ENCODE measurements at regions not wholly inside any gene's neighbourhood (a gene's known extent, or its start where the extent isn't known, plus 50 kb on each side); places are given as distances from the start of the nearest gene placed in this dataset.
A peak's percentile ranks its signal among the peaks of the same experiment; 100 is the strongest.

- 83% methylated on average over 1 of the region's 4 CpGs for WGBS (ENCODE audit: insufficient coverage)
- Histone ChIP-seq H3K9me3 (replicated peaks; ENCODE audit: control insufficient read depth, low read depth, low read length) (no peaks in the 10 kb centered on the region), H3K27ac (ENCODE audit: low read length) (no peak overlapping the region), H3K4me1 (ENCODE audit: control insufficient read depth, insufficient read depth, low read length) (peaks cover 19% of the 10 kb centered on the region), H3K4me3 (ENCODE audit: low read length) (no peak overlapping the region), H3K36me3 (ENCODE audit: control insufficient read depth, insufficient read depth, low read length) (no peaks in the 10 kb centered on the region), H3K27me3 (ENCODE audit: control insufficient read depth, insufficient read depth, low read length) (no peaks in the 10 kb centered on the region)
- no peak for DNase-seq
Observed at GRCh38 chr16:7085776-7086175, 246.9 kb upstream of the RBFOX1 start.

GRCh38 chr16:7083096-7083495, 249.5 kb upstream of the RBFOX1 start:
- Histone ChIP-seq H3K9me3 (replicated peaks; ENCODE audit: control insufficient read depth, low read depth, low read length) (no peaks in the 10 kb centered on the region), H3K4me1 (ENCODE audit: control insufficient read depth, insufficient read depth, low read length) (peaks cover 17% of the 10 kb centered on the region), H3K27me3 (ENCODE audit: control insufficient read depth, insufficient read depth, low read length) (no peaks in the 10 kb centered on the region), H3K27ac (ENCODE audit: low read length) (peak overlapping the region; percentile 29), H3K4me3 (ENCODE audit: low read length) (no peak overlapping the region), H3K36me3 (ENCODE audit: control insufficient read depth, insufficient read depth, low read length) (no peaks in the 10 kb centered on the region)
- DNase-seq: peak; percentile 81
- 15% methylated on average over 3 of the region's 4 CpGs for WGBS (ENCODE audit: insufficient coverage)

- Histone ChIP-seq H3K4me3 (ENCODE audit: low read length) (no peak overlapping the region), H3K27me3 (ENCODE audit: control insufficient read depth, insufficient read depth, low read length) (no peaks in the 10 kb centered on the region), H3K9me3 (replicated peaks; ENCODE audit: control insufficient read depth, low read depth, low read length) (no peaks in the 10 kb centered on the region), H3K4me1 (ENCODE audit: control insufficient read depth, insufficient read depth, low read length) (no peaks in the 10 kb centered on the region), H3K27ac (ENCODE audit: low read length) (no peak overlapping the region), H3K36me3 (ENCODE audit: control insufficient read depth, insufficient read depth, low read length) (no peaks in the 10 kb centered on the region)
- 50% methylated on average over 1 of the region's 4 CpGs for WGBS (ENCODE audit: insufficient coverage)
- no peak for DNase-seq
Observed at GRCh38 chr16:7077636-7078035, 255.0 kb upstream of the RBFOX1 start.

GRCh38 chr16:7074715-7075114, 257.9 kb upstream of the RBFOX1 start:
- WGBS (ENCODE audit: insufficient coverage): 95% methylated on average over 3 of the region's 4 CpGs
- H3K36me3 ChIP-seq (ENCODE audit: control insufficient read depth, insufficient read depth, low read length): no peaks in the 10 kb centered on the region
- DNase-seq: no peak

DNA sequence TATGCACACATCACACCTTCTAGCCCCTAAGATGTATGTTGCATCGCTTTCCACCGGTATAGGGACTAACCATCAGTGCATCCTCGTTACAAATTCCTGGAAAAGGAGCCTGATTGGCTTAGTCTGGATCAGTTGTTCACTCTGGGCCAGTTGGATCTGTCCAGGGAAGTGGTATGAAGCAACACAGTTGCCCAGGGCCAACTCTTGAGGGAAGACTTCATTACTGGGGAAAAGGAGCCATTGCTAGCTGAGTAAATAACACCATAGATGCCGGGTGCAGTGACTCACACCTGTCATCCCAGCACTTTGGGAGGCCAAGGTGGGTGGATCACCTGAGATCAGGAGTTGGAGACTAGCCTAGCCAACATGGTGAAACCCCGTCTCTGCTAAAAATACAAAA, 275.2 kb upstream of the RBFOX1 start:
- 85% methylated on average over 2 of the region's 5 CpGs for WGBS (ENCODE audit: insufficient coverage)
- H3K27ac ChIP-seq (ENCODE audit: low read length): no peak overlapping the region
- no peak for DNase-seq
- H3K4me1 ChIP-seq (ENCODE audit: control insufficient read depth, insufficient read depth, low read length): no peaks in the 10 kb centered on the region
- no peak overlapping the region for H3K4me3 ChIP-seq (ENCODE audit: low read length)
- H3K9me3 ChIP-seq (replicated peaks; ENCODE audit: control insufficient read depth, low read depth, low read length): no peaks in the 10 kb centered on the region
- H3K36me3 ChIP-seq (ENCODE audit: control insufficient read depth, insufficient read depth, low read length): no peaks in the 10 kb centered on the region
- H3K27me3 ChIP-seq (ENCODE audit: control insufficient read depth, insufficient read depth, low read length): no peaks in the 10 kb centered on the region

More at GRCh38 chr16:7074715-7075114, 257.9 kb upstream of the RBFOX1 start:
- H3K27ac ChIP-seq (ENCODE audit: low read length): no peak overlapping the region
- no peaks in the 10 kb centered on the region for H3K4me1 ChIP-seq (ENCODE audit: control insufficient read depth, insufficient read depth, low read length)
- H3K27me3 ChIP-seq (ENCODE audit: control insufficient read depth, insufficient read depth, low read length): no peaks in the 10 kb centered on the region
- no peak overlapping the region for H3K4me3 ChIP-seq (ENCODE audit: low read length)
- H3K9me3 ChIP-seq (replicated peaks; ENCODE audit: control insufficient read depth, low read depth, low read length): no peaks in the 10 kb centered on the region

DNA sequence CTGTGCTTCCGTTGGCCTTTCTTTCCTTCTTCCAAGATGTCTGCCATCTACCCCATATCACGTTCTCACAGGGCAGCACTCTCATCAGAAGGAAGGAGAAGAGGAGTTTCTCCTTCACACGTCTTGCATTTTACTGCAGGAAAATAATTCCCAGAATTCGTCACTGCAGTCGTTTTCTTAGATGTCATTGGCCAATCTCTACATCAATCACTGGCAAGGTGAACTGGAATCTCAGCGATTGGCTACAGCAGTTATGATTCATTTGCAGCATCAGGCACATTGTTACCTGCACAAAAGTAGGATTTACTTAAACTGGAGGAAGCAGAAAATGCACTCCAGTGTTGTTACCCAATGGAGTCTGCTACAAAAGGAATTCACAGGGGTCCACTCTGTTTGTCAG, 277.2 kb upstream of the RBFOX1 start:
- H3K4me1 ChIP-seq (ENCODE audit: control insufficient read depth, insufficient read depth, low read length): no peaks in the 10 kb centered on the region
- no peak for DNase-seq
- H3K36me3 ChIP-seq (ENCODE audit: control insufficient read depth, insufficient read depth, low read length): no peaks in the 10 kb centered on the region
- H3K9me3 ChIP-seq (replicated peaks; ENCODE audit: control insufficient read depth, low read depth, low read length): no peaks in the 10 kb centered on the region
- WGBS (ENCODE audit: insufficient coverage): 50% methylated on average over 2 of the region's 6 CpGs
- no peaks in the 10 kb centered on the region for H3K27me3 ChIP-seq (ENCODE audit: control insufficient read depth, insufficient read depth, low read length)
- no peak overlapping the region for H3K27ac ChIP-seq (ENCODE audit: low read length)
- no peak overlapping the region for H3K4me3 ChIP-seq (ENCODE audit: low read length)

DNA sequence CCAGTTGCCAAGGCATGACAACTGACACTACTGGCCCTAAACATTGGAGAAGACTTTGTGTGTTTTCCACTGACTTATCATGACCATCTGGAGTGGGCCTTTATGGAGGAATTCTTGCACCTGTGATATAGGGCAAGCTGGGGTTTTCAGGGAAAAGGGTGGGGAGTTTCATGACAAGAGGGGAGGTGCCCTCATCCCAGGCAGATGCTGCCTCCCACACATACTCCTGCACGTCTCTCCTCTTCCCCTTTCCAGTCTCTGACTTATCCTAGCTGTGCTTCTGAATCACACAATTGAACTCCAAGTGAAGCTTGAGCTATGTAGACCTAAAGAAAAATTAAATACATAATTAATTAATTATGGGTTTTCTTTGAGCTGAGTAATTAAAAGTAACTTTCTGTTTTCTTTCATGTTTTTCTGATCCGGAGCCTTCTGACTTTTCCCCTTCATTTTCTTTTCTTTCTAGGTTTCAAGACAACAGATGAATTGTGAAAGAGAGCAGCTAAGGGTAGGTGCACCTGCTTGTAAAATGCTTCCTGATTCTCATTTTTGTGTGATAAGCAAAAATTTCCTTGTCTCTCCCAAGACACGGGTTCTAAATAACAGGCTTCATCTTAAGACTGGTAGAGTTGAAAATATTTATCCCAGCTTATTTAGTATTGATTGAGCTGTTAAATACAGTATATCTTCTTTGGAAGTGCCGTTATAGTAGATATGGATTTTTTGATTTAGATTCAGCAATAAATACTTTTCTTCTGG, 280.9 kb upstream of the RBFOX1 start:
- no peak for DNase-seq
- WGBS (ENCODE audit: insufficient coverage): no CpG with 5 or more reads among the region's 4 CpGs
- no peak overlapping the region for H3K27ac ChIP-seq (ENCODE audit: low read length)

DNA sequence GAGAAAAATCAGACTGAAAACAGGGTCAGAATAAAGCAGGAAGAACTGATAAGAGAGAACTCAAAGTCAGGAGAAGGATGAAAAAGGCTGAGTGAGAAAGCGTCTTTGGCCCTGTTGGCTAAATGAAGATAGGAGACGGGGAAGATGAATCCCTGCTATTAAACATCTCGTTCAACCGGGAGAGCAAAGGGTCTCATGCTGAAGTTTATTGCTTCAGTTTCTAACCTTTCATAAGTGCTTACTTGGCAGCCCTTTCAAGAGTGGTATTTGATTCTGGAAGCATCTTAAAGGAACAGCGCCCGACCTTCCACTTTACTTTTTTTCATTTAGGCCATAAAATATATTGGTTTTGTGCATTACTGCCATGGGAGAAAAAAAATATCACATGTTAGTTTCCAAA, 288.3 kb upstream of the RBFOX1 start:
- H3K27ac ChIP-seq (ENCODE audit: low read length): no peak overlapping the region
- WGBS (ENCODE audit: insufficient coverage): 30% methylated on average over 3 of the region's 6 CpGs
- no peaks in the 10 kb centered on the region for H3K4me1 ChIP-seq (ENCODE audit: control insufficient read depth, insufficient read depth, low read length)
- H3K27me3 ChIP-seq (ENCODE audit: control insufficient read depth, insufficient read depth, low read length): no peaks in the 10 kb centered on the region
- no peak overlapping the region for H3K4me3 ChIP-seq (ENCODE audit: low read length)
- no peak for DNase-seq
- no peaks in the 10 kb centered on the region for H3K9me3 ChIP-seq (replicated peaks; ENCODE audit: control insufficient read depth, low read depth, low read length)
- no peaks in the 10 kb centered on the region for H3K36me3 ChIP-seq (ENCODE audit: control insufficient read depth, insufficient read depth, low read length)

More for the DNA sequence above, 280.9 kb upstream of the RBFOX1 start:
- no peaks in the 10 kb centered on the region for H3K36me3 ChIP-seq (ENCODE audit: control insufficient read depth, insufficient read depth, low read length)
- no peaks in the 10 kb centered on the region for H3K27me3 ChIP-seq (ENCODE audit: control insufficient read depth, insufficient read depth, low read length)
- no peaks in the 10 kb centered on the region for H3K9me3 ChIP-seq (replicated peaks; ENCODE audit: control insufficient read depth, low read depth, low read length)
- H3K4me3 ChIP-seq (ENCODE audit: low read length): no peak overlapping the region
- no peaks in the 10 kb centered on the region for H3K4me1 ChIP-seq (ENCODE audit: control insufficient read depth, insufficient read depth, low read length)

GRCh38 chr16:7038475-7038874, 294.2 kb upstream of the RBFOX1 start:
- no peak overlapping the region for H3K4me3 ChIP-seq (ENCODE audit: low read length)
- DNase-seq: no peak
- no peaks in the 10 kb centered on the region for H3K36me3 ChIP-seq (ENCODE audit: control insufficient read depth, insufficient read depth, low read length)
- H3K27ac ChIP-seq (ENCODE audit: low read length): no peak overlapping the region
- 50% methylated on average over 4 of the region's 4 CpGs for WGBS (ENCODE audit: insufficient coverage)
- H3K27me3 ChIP-seq (ENCODE audit: control insufficient read depth, insufficient read depth, low read length): no peaks in the 10 kb centered on the region
- no peaks in the 10 kb centered on the region for H3K9me3 ChIP-seq (replicated peaks; ENCODE audit: control insufficient read depth, low read depth, low read length)
- H3K4me1 ChIP-seq (ENCODE audit: control insufficient read depth, insufficient read depth, low read length): no peaks in the 10 kb centered on the region

DNA sequence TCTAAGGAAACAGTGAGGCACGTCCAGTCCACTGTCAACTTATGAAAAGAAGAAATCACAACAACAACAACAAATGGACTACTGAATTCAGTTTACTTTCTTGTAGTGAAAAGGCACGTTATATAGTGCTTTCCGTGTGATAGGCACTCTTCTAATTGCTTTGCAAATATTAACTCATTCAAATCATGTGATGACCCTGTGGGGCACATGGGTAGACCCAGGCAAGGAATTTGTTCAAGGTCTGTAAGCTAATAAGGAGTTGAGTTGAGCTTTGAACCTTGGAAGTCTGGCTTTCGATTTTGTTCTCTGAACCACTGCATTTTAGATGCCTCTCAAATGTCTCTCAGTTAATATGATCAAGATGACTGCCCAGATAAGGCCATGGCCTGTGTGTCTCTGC, 295.1 kb upstream of the RBFOX1 start:
- WGBS (ENCODE audit: insufficient coverage): 50% methylated on average over 1 of the region's 4 CpGs
- Histone ChIP-seq H3K27ac (ENCODE audit: low read length) (no peak overlapping the region), H3K4me1 (ENCODE audit: control insufficient read depth, insufficient read depth, low read length) (no peaks in the 10 kb centered on the region), H3K4me3 (ENCODE audit: low read length) (no peak overlapping the region), H3K9me3 (replicated peaks; ENCODE audit: control insufficient read depth, low read depth, low read length) (no peaks in the 10 kb centered on the region), H3K36me3 (ENCODE audit: control insufficient read depth, insufficient read depth, low read length) (no peaks in the 10 kb centered on the region), H3K27me3 (ENCODE audit: control insufficient read depth, insufficient read depth, low read length) (no peaks in the 10 kb centered on the region)
- DNase-seq: no peak

- no peak for DNase-seq
- no CpG with 5 or more reads among the region's 2 CpGs for WGBS (ENCODE audit: insufficient coverage)
- Histone ChIP-seq H3K4me3 (ENCODE audit: low read length) (no peak overlapping the region), H3K4me1 (ENCODE audit: control insufficient read depth, insufficient read depth, low read length) (peaks cover 1% of the 10 kb centered on the region), H3K27me3 (ENCODE audit: control insufficient read depth, insufficient read depth, low read length) (no peaks in the 10 kb centered on the region), H3K9me3 (replicated peaks; ENCODE audit: control insufficient read depth, low read depth, low read length) (no peaks in the 10 kb centered on the region), H3K36me3 (ENCODE audit: control insufficient read depth, insufficient read depth, low read length) (no peaks in the 10 kb centered on the region), H3K27ac (ENCODE audit: low read length) (no peak overlapping the region)
Observed at GRCh38 chr16:7031031-7031430, 301.6 kb upstream of the RBFOX1 start.
